GM21447 (cell line): ENCODE measurements at regions not wholly inside any gene's neighbourhood (a gene's known extent, or its start where the extent isn't known, plus 50 kb on each side); places are given as distances from the start of the nearest gene placed in this dataset.
"Not testable (repeated sequence)": the region's sequence is repeated elsewhere in the genome, so short reads cannot be mapped to it uniquely, and the experiment has no call there.

Experiments used
- ATAC-seq: cut with Tn5 transposase; IDR thresholded peaks from one replicate; pipeline ENCODE4 v1.9.1; 2021; ENCODE audit not compliant: unreplicated experiment

DNA sequence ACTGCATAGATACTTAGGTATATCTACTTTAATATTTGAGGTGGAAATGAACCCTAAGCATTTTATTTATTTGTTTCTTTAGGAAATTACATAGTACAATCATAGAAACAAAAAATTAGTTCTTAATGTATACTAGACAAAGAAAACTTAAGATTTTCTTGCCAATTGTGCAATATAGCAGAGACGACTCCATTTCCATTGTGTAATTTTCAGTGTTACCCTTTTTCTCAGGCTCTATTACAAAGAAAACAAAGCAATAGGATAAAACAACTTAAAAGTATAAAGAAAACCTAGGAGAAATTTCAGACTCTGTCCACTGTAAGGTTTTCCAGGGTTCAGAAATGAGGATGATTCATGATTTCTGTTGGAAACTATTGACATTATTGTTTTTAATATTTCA, 89.0 kb upstream of the SERTAD2 start:
- no peak for ATAC-seq

DNA sequence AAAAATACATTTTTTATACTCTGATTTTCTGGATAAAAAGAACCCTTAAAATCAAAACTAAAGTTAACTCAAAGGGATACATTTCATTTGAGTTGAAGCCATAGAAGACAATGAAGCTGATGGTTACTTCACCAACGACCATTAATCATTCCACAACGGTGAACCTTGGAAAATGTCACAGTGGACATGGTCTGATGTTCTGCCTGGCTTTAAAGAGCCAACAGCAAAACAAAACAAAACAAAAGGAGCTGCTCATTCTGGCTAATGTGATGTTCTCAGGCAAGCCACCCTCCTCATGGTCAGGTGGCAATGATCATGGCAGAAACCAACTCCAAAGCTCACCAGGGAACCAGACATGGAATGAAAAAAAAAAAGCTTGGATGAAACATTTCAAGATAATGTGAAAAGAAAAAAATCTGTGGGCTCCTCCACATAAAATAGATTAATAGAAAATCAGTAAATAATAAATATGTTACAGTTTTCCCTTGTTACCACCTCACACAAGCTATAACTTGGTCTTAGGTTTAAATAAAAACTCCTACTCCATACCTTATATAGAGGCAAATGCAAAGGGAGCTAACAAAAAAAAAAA, 90.1 kb upstream of the SERTAD2 start:
- no peak for ATAC-seq

DNA sequence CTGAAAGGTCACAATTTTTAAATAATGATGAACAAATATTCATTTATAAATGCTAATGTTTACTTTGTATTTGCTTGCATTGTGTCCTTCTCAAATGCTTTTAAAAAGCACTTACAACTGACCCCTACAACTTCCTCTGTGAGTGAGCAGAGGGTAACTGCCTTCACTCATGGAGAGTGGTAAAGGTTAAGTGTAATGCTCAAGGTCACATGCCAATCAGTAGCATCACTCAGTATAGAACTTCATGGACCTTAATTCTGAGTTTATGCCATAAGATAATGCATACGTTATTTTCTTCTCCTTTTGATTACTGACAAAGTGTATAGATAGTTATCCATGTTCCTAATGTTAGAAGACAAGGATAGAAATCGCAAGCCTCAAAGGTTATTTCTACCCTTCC, 91.8 kb upstream of the SERTAD2 start:
- ATAC-seq, result no peak

DNA sequence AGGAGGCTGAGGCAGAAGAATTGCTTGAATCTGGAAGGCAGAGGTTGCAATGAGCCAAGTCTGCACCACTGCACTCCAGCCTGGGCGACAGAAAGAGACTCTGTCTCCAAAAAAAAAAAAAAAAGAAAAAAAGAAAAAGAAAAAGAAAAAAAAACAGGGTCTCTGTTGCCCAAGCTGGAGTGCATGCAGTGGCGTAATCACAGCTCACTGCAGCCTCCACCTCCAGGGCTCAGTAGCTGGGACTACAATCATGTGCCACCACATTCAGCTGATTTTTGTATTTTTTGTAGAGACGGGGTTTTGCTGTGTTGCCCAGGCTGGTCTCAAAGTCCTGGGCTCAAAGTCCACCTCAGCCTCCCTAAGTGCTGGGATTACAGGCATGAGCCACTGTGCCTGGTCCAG, 94.0 kb upstream of the SERTAD2 start:
- ATAC-seq, result not testable (repeated sequence)

DNA sequence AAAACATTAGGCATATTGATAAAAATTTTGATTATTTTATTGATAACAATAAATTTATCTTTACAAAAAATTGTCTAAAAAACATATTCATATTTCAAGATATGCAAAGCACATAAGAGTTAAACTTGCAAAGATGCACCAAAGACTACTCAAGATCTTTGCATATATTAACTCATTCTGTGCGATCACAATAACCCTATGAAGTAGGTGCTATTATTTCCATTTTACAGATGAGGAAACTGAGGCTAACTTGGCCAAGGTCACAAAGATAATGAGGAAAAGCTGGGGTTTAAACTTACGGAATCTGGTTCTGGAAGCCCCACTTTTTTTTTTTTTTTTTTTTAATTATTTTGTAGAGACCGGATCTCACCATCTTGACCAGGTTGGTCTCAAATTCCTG, 94.4 kb upstream of the SERTAD2 start:
- ATAC-seq, result no peak

DNA sequence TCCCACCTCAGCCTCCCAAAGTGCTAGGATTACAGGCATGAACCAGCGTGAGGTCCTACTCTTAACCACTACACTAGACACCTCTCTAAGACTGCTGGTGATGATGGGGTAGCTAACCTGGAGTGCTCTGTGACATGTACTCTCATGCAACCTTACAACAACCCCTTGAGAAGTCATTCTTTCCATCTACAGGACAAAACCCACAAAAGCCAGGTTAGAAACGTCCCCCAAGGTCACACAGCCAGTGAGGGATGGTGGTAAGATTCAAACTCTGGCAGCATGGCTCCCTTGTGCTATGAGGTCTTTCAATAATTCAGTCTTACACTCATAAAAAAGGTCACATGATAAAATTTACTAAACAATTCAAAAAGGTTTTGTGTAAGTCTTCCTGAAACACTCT, 94.8 kb upstream of the SERTAD2 start:
- no peak for ATAC-seq

DNA sequence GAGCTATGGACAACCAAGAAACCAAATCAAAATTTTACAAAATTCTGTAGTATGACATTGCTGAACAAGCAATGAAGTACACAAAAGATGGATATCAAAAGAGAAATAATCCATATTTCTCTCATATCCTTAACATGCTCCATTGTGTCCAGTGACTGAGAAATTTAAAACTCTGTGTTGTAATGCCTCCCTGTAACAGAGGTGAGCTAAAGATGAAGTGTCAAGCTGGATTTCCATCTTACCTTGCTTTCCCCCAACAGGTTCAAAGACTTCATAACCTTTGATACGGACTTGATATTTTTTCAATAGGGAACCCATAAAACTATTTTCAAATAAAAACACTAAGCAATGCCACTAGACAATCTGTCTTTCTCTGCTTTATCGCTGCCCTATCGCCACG, 95.7 kb upstream of the SERTAD2 start:
- no peak for ATAC-seq

DNA sequence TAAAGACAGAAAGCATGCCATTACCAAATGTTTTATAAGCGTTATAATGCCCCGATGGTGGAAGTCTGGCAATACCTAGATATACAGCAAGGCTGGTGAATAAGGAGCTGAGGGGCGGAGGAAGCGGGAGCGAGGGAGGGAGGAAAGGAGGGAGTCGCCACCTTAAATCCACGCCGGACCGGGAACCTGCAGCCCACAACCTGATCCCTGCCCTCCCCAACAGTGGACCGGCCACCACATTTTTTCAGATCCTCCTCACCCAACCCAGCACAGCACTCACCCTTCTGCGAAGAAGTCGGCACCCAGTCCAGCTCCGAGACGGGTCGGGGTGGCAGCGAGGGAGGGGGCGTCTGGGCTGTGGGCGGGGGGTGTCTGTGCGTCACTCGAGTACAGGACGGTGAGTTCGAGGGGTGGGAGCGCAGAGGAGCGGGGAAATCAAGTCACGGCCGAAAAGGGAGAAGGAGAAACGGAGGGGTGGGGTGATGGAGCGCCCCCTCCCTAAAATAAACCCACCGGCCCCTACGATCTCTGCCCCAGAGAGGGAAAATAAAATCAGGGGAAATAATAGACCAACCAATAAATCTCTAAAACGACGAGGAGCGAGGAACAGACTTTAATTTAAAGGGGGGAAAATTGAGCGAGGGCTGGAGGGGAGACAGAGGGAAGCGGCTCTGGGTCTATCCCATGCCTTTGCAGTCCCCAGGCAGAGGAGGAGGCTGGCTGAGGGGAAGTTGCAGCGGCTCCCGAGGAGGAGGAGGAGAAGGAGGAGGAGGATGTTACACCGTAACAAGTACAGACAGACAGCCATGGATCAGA, 96.5 kb upstream of the SERTAD2 start:
- no peak for ATAC-seq

DNA sequence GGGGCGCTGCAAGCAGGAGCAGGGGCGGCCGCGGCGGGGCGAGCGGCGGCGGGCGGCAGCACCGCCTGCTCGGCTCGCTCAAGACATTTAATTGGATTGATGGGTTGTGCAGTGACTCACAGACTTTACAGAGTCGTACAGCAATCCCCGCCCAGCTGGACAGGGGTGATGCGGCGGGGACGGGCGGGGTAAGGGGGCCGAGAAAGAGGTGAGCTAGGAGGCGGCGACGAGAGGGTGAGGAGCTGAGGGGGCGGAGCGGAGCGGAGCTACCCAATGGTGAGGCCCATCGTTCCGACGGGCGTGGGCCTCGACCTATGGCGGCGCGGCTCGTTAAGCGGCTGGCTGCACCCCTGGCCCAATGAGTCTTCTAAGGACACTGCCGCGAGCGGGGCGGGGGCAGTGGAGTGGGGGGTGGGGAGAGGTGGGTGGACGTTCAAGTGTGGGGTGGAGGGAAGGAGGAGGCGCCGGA, 97.1 kb upstream of the SERTAD2 start:
- peak; percentile 86 for ATAC-seq

DNA sequence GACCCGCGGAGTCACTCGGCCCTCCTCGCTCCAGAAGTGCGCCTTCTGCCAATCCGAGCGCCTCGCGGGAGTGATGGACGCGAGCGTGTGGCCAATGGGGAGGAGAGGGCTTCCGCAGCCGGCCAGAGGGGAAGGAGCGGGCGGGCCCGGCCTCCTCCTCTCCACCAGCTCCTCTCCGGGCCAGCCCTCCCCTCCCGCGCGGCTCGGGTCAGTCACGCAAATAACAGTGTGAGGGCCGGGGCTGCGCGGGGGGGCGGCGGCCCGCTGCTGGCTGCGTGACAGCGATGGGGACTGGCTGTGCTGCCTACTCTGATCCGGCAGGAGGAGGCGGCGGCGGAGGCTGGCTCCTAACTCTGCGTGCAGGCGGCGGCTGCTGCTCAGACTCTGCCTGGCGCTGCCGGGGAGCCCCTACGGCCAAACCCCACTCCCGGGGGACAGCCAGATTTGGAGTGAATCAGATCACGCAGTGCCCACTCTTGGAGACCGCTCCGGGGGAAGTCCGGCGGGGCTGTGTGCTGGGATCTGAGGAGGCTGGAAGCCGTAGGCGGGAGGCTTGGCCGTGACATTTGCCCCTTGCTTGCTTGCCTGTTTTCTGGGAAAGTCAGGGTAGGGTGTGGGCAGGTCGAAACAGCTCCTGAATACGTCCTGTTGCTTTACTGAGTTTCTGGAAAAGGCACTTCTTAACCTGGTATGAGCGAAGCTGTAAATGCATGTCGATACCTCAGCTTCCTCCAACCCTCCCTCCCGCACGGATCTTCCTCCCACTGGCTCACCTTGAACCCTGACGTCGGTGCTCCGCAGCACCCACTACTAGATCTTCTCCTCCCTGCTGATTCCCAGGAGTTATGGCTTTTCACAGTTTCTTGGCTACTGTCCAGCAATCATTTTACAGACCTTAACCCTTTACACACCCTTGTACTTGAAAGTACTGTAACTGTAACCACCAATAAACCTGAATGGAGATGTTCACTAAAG, 97.9 kb upstream of the SERTAD2 start:
- peak; percentile 78 for ATAC-seq

DNA sequence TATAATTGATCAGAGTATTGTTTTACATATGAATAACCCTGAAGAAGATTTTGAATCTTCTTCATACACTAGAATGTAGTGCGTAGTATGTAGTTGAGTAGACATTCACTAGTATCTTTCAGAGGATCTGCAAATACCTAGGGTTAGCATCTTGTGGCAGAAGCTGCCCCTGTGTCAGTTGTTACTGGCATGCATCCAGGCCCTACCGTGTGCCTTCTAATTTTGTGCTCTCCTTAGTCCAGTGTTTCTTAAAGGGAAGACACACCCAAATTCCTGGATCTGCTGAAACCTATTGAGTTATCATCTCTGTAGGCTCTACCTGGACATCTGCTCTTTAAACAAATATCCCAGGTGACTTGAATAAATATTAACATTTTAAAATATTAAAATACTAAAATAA, 99.7 kb upstream of the SERTAD2 start:
- ATAC-seq, result no peak

DNA sequence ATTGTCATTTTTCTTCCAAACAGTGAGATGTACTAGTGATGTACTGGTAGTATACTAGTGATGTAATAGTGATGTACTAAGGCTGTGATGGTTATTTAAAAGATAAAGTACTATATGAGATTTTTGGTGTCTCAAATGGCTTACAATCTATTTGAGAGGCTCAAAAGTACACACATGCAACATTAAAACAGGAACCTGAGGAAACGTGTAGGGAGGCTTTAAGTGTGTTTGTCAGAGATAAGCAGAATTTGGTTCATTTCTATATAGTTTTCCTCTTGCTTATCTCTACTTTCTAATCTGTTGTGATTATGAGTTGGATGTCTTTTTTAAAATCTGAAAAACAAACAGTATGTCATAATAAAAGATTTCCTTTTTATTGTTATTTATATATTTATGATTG, 100.9 kb upstream of the SERTAD2 start:
- ATAC-seq, result no peak

DNA sequence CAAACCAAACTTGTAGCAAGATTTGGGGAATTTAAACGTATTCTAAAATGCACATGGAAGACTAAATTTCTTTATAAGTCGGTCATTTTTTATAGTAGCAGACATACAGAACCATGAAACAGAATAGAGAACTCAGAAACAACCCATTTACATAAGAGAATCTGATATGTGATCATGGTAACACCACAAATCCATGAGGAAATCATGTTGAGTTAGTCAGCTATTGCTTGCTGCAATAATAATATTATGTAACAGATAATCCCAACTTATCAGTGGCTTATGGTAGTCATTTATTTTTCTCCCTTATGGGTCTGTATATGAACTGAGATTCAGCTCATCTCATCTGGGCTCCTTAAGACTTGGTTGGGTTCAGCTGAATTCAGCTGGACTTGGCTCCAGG, 103.4 kb upstream of the SERTAD2 start:
- ATAC-seq, result no peak

DNA sequence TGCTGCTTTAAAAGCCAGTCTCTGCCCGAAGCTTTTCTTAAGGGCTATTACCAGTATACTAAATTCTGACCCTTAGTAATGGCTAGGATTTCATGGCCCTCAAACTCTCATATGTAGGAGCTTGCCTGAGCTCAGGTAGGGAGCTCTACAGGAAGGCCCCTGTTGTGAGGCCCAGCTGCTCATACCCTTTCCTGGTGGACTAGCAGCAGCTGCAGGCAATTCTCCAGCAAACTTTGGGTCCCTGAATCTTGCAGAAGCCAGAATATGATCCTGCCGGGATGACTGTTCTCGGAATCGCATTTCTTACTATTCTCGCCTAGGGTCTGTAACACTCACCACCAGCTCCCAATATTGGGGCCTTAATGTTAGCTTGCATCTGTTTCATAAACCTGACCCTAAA, 106.4 kb upstream of the SERTAD2 start:
- no peak for ATAC-seq

DNA sequence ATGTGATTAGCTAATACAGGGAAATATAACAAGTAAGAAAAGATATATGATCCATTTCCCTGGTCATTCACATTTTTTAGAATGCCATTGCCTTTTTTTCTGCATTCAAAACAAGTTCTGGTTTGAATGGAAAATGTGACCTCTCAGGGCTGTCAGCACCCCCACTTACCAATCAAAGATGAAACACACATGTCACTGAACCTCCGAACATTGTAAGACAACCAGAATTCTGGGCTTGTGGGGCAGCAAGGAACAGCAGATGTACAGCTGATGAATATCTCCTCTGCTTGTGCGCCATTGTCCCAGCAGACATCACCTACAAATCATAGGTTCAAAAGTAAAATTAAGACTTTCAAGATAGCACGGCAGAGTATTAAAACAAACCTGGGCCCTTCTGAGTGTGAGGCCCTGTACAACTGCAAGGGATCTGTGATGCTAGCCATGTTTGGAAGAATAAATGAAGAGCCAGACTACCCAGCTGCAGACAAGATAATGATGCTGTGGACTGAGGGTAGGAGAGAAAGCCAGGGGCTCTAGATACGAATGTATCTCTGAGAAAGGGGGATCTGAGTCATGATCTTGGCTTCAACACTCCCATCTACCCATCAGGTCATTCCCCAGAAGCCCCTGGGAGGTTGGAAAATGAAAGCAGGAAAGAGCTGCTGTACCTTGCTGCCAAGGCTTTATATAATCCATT, 108.7 kb upstream of the SERTAD2 start:
- ATAC-seq, result no peak

DNA sequence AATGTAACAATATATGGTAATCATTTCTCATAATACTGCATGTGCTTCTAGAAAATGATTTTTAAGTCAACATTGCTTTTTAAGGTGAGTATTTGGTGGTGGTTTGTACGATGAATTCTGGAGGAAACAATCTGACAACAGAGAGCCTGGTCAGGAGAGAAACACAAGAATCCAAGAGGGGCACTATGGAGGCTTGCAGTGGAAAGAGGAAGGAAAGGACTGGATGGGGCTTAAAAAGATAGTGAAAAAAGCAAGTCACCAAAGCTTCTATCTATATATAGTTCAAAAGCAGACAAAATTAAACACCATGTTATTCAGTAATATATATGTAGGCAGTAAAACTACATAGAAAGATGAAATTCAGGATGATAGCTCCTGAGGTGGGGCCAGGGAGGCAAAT, 109.4 kb upstream of the SERTAD2 start:
- no peak for ATAC-seq

DNA sequence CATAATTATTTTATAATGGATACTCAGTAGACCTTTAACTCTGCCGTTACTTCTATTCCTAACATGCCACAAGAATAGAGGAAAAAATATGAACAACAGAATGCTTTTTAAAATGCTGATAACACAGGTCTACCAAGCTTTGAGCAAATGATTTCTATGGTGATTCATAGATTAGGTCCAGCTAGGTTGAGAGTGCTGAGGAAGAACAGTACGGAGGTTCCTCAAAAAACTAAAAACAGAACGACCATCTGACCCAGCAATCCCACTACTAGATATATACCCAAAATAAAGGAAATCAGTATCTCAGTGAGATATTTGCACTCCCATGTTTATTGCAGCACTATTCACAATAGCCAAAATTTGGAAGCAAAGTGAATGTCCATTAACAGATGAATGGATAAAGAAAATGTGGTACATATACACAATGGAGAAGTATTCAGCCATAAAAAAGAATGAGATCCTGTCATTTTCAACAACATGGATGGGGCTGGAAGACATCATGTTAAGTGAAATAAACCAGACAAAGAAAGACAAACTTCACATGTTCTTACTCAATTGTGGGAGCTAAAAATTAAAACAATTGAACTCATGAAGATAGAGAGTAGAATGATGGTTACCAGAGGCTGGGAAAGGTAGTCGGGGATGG, 111.6 kb upstream of the SERTAD2 start:
- ATAC-seq, result no peak

DNA sequence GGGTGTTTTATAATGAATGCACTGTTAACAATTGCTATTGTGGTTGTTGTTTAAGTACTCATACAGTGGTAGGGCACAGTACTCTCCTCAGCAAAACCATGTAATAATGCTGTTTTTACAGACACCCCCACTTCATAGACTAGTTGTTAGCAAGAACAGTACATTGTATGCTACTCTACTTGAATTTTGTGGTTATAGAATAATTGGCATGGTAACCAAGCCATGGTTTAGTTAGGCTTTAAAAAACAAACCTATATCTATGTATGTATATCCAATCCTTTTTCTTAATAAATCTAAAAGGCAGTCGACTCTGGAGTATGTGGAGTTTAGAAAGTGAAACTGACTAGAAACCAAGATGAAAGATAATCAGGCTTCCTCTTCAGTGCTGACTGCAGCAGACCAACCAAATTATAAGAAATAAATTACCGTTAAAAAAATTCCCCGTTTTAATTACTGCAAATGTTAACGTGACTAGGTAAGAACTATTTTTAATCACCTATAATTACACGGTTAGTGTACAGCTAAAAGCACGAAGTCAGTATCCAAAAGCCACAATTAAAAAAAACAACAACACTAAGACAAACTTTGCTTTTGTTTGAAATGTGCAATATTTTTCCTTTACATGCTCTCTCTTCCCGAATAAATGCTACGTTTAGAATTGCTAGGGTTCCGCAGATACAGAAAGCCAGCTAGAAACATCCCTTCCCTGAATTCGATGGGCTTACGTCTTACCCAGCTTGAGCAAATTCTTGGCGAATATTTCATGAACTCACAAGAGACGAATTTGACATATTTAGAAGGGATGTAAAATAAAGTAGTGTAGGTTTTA, 113.3 kb upstream of the SERTAD2 start:
- peak; percentile 34 for ATAC-seq

DNA sequence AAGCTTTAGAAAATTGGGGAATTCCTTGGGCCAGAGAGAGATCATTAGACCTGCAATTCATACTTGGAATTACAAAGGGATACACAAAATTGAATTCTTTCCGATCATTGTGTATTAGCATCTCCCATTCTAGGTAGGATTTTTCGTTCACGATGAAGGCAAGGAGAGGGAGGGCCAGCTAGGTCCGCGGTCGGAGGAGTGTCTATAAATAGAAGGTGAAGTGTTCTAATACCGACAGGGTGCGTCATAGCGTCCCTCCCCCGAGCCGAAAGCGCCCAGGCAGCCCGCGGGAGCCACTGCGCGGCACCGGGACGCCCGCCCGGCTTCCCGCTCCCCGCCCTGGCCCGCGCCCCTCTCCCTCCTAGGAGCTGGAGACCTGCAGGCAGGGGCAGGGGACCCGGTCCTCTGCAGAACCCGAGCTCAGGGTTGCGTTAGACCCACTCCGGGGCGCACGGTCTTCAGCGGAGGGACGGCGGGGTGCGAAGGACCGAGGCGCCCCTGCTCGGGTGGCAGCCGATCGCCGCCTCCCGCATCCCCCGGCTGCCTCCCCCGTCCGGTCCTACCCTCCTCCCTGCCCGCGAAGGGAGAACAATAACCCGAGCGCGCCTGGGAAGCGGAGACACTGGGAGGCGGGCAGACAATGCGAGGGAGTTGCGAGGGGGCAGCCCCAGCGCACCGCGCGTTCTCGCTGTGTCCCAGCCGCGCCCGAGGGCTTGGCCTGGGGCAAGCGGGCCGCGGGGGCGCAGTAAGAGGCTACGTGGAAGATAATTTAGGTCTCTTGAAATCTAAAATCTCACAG, 114.2 kb upstream of the SERTAD2 start:
- ATAC-seq, result peak; percentile 91
